ENCODE measurements at regions not wholly inside any gene's neighbourhood (a gene's known extent, or its start where the extent isn't known, plus 50 kb on each side); places are given as distances from the start of the nearest gene placed in this dataset.

DNA sequence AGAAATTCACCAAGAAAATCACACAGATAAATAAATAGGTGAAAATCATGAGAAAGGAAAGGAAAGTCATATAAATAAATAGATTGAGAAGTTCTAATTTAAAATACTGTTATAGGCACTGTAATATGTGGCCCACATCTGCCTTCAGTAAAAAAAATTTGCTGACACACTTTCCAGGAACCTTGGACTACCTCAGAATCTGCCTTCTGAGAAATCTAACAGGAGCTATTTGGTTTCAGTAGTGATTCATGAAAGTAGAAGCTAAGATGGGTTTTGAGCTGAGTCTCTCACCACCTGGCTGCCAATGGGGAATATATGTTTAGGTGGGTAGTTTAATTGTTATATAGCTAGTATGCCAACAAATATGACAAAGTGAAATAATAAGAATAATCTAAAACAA is 810.0 kb downstream of the RAB28 start:
- intact Hi-C loops (cut with DNase I; ENCODE audit: low total_unique reads): no loop called here
- DNase-seq: no peak
- H3K27me3 ChIP-seq (replicated peaks in 1 of 7): no peaks in the 10 kb centered on the region
- no peaks in the 10 kb centered on the region for H3K4me1 ChIP-seq
- H3K27ac ChIP-seq: no peak overlapping the region
- no peaks in the 10 kb centered on the region for H3K36me3 ChIP-seq
- peaks cover 0 to 51% (median 38%) of the 10 kb centered on the region in 8 donors for H3K9me3 ChIP-seq
- H3K4me3 ChIP-seq: no peak overlapping the region
- TF ChIP-seq, protein P1, sequence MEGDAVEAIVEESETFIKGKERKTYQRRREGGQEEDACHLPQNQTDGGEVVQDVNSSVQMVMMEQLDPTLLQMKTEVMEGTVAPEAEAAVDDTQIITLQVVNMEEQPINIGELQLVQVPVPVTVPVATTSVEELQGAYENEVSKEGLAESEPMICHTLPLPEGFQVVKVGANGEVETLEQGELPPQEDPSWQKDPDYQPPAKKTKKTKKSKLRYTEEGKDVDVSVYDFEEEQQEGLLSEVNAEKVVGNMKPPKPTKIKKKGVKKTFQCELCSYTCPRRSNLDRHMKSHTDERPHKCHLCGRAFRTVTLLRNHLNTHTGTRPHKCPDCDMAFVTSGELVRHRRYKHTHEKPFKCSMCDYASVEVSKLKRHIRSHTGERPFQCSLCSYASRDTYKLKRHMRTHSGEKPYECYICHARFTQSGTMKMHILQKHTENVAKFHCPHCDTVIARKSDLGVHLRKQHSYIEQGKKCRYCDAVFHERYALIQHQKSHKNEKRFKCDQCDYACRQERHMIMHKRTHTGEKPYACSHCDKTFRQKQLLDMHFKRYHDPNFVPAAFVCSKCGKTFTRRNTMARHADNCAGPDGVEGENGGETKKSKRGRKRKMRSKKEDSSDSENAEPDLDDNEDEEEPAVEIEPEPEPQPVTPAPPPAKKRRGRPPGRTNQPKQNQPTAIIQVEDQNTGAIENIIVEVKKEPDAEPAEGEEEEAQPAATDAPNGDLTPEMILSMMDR (IDR thresholded peaks at IDR 0.05 in 8 of 11, conservative IDR thresholded peaks at IDR 0.05 in 3 of 11): no peak
- TF ChIP-seq POLR2AphosphoS5 (IDR thresholded peaks at IDR 0.05): no peak

DNA sequence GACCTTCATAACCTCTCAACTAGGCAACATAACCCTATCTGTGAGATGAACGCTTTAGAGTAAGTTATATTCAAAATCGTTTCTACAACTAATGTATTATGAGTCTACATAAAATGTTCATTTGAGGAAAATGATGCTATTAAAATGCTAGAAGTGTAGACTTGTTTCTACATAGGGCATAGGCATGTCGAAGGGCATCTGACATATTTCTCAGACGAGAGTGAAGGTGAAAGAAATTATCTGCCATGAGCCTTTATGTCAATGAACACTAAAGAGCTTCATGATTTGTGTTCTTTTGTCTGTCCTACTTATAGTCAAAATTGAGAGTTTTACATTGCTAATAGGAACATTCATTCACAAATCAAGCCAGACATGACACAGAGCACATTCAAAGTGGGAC is 811.8 kb downstream of the RAB28 start:
- Histone ChIP-seq H3K27ac (no peak overlapping the region), H3K4me3 (no peak overlapping the region), H3K4me1 (no peaks in the 10 kb centered on the region), H3K36me3 (no peaks in the 10 kb centered on the region), H3K27me3 (replicated peaks in 1 of 7) (no peaks in the 10 kb centered on the region), H3K9me3 (peaks cover 0 to 51% (median 38%) of the 10 kb centered on the region in 8 donors)
- DNase-seq: no peak
- intact Hi-C loops (cut with DNase I; ENCODE audit: low total_unique reads): no loop called here
- TF ChIP-seq, protein P1 (IDR thresholded peaks at IDR 0.05 in 8 of 11, conservative IDR thresholded peaks at IDR 0.05 in 3 of 11): no peak
- TF ChIP-seq POLR2AphosphoS5 (IDR thresholded peaks at IDR 0.05): no peak
- no peak for TF ChIP-seq POLR2A (IDR thresholded peaks at IDR 0.05)
- 63 to 80% (median 74%) methylated on average over 4 of the region's 4 CpGs for WGBS, 5 donors

DNA sequence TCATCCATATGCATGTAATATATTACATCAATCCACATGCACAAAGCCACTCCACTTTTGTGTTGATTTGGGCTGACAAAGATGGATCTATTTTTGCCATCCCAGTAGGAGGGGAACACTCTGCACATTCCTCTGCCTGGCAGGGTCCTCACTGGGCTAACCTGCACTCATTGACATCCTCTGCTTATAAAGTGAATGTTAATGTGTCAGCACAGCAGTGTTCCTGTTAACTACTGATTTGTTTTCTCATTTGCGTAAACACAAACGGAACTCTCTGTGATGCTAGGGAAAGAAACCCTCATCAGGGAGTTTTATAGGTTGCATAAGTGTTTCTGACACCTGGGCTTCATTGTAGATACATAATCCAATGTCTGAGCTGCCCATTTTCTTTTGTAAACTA is 826.0 kb downstream of the RAB28 start:
- intact Hi-C loops (cut with DNase I; ENCODE audit: low total_unique reads): no loop called here
- Histone ChIP-seq H3K36me3 (no peaks in the 10 kb centered on the region), H3K4me1 (no peaks in the 10 kb centered on the region), H3K27me3 (replicated peaks in 1 of 7) (no peaks in the 10 kb centered on the region), H3K27ac (no peak overlapping the region), H3K4me3 (no peak overlapping the region), H3K9me3 (no peaks in the 10 kb centered on the region)
- no peak for DNase-seq
- WGBS, 5 donors: 76 to 92% (median 84%) methylated on average over 2 of the region's 2 CpGs
- TF ChIP-seq, protein P1 (IDR thresholded peaks at IDR 0.05 in 8 of 11, conservative IDR thresholded peaks at IDR 0.05 in 3 of 11): no peak
- TF ChIP-seq POLR2AphosphoS5 (IDR thresholded peaks at IDR 0.05) (no peak), POLR2A (IDR thresholded peaks at IDR 0.05) (no peak)

DNA sequence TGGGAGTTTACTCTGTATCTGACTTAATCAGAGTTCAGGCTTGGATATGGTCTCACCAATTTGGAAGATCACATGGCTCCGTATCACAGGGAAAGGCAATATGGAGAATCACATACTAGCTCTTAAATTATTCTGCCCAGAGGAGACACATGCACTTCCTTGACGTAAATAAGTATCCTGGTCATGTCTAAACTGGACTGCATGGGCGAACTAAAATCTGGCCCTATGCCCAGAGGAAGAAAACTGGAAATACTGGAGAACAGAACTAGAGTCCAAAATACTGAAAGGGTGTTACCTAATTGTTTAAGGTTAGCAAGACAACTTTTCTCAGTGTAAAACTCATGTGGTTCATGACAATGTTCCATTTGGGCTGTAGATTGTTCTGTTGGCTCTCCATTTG is 832.3 kb downstream of the RAB28 start:
- H3K27ac ChIP-seq: no peak overlapping the region
- H3K4me3 ChIP-seq: no peak overlapping the region
- no peaks in the 10 kb centered on the region for H3K36me3 ChIP-seq
- intact Hi-C loops (cut with DNase I; ENCODE audit: low total_unique reads): no loop called here
- H3K27me3 ChIP-seq (replicated peaks in 1 of 7): peaks cover 0 to 5% (median 0%) of the 10 kb centered on the region in 7 donors
- no peaks in the 10 kb centered on the region for H3K4me1 ChIP-seq
- 63 to 88% (median 81%) methylated on average over 3 of the region's 3 CpGs for WGBS, 5 donors
- no peak for DNase-seq
- H3K9me3 ChIP-seq: no peaks in the 10 kb centered on the region
- TF ChIP-seq, protein P1 (IDR thresholded peaks at IDR 0.05 in 8 of 11, conservative IDR thresholded peaks at IDR 0.05 in 3 of 11): no peak
- no peak for TF ChIP-seq POLR2AphosphoS5 (IDR thresholded peaks at IDR 0.05)
- no peak for TF ChIP-seq POLR2A (IDR thresholded peaks at IDR 0.05)
